OCI-LY3 (cell line): ENCODE measurements at regions not wholly inside any gene's neighbourhood (a gene's known extent, or its start where the extent isn't known, plus 50 kb on each side); places are given as distances from the start of the nearest gene placed in this dataset.

Experiments used
- CTCF ChIP-seq: fragments of 200-600, 300-600 bp; sonication (generic); IDR thresholded peaks from 2 replicates; pipeline ENCODE4 v1.5.1; 2014; ENCODE audit warnings: antibody characterized with exemption, low read length, low read depth
- EZH2phosphoT487 ChIP-seq: fragments of 200-600 bp; shearing (Covaris generic); IDR thresholded peaks from 2 replicates; pipeline ENCODE4 v1.6.1; 2018; ENCODE audit warnings: antibody characterized with exemption, mixed run types, low read depth

GRCh38 chr11:70805243-70805642 lies 406.9 kb downstream of the CTTN start:
- no peak for TF ChIP-seq CTCF
- TF ChIP-seq EZH2phosphoT487, result no peak
